Psoas muscle (tissue), 7 donors: ENCODE measurements at regions not wholly inside any gene's neighbourhood (a gene's known extent, or its start where the extent isn't known, plus 50 kb on each side); places are given as distances from the start of the nearest gene placed in this dataset.

Experiments used
- ATAC-seq, 4 donors: fragments of 200-7000 bp; cut with Tn5 transposase; one replicate each; pipeline ENCODE4 v1.9.1; 2020; ENCODE audit warnings: moderate library complexity in 3 of 4, mild to moderate bottlenecking in 2 of 4
- DNase-seq, 2 donors: peaks; one replicate each; pipeline ENCODE4 v3.0.0-alpha.2; 2020
- H3K27ac ChIP-seq: fragments of 200-600 bp; one replicate; pipeline ENCODE4 v1.8.0; 2022
- H3K27me3 ChIP-seq, 3 donors: fragments of 200-600 bp in 1 of 3; one replicate each; pipeline versions ENCODE4 v1.6.1 to v1.8.0; 2013 to 2022; ENCODE audit warnings: low read length in 2 of 3, mild to moderate bottlenecking in 2 of 3, moderate library complexity in 1 of 3; ENCODE audit not compliant: insufficient read depth in 3 of 3
- H3K36me3 ChIP-seq, 2 donors: fragments of 200-600 bp in 1 of 2; one replicate each; pipeline versions ENCODE4 v1.6.1 to v1.8.0; 2013 to 2022; ENCODE audit warnings: low read depth in 1 of 2, mild to moderate bottlenecking in 1 of 2, moderate library complexity in 1 of 2; ENCODE audit not compliant: insufficient read depth in 1 of 2
- H3K4me1 ChIP-seq: fragments of 200-600 bp; one replicate; pipeline ENCODE4 v1.8.0; 2022
- H3K4me3 ChIP-seq: fragments of 200-600 bp; one replicate; pipeline ENCODE4 v1.8.0; 2022; ENCODE audit warnings: mild to moderate bottlenecking
- H3K9me3 ChIP-seq: fragments of 200-600 bp; one replicate; pipeline ENCODE4 v1.8.0; 2022
- WGBS, 3 donors: extraction: QIAGEN DNeasy Blood & Tissue Kit; methylation state at CpG; one replicate each; pipeline versions ENCODE4 v1.1.6 to v1.1.7; 2013; 5-methylcytosine and 5-hydroxymethylcytosine counted together
- intact Hi-C, 2 donors: fragments of 100-400 bp; cut with DNase I; formaldehyde crosslinking; loops; one replicate each; pipeline versions ENCODE4 v1.11.0 to v1.14.2; 2022
- TF ChIP-seq, protein P1 (sequence below): fragments of 200-600 bp; IDR thresholded peaks from one replicate; pipeline ENCODE4 v1.8.0; 2022; ENCODE audit warnings: antibody characterized with exemption
- donor health status: healthy with polysubstance abuse.
- donor health status: DM: no; HTN: no; CAD: no; lungs with moderate emphysema.
- donor health status: Bipolar disorder and iron deficiency.
- donor health status: healthy.
- donor health status: DM: yes; HTN: yes; CAD: no.
- donor health status: DM: no; HTN: no; CAD: no.
- donor health status: DM: yes; HTN: yes; CAD: no.

DNA sequence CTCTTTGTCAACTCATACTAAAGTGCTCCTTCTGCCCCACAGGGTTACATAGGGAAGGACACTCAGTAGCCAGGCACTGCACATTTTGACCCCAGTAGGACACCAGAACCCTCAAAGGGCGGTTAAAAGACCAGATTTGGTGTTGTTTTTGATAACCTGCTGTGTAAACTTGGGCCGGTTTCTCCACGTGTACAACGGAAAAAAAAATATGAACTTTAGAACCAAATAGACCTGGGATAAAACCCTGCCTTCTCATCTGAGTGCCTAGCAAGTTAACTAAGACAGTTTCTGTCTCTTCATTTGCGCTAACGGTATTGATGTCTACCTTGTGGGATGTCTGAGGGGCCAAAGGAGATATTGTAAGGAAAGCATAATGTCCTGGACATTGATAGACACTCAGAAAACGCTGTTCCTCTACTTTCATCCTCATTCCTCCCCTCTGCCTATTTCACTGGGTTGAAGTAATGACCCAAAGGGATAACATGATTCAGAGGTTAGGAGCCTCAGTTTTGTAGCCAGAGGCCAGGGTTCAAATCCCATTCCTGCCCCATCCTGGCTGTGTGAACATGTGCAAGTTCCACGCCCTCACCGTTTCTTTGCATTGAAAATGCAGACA is 155.9 kb upstream of the LPP start:
- no peak overlapping the region for H3K27ac ChIP-seq
- TF ChIP-seq, protein P1, sequence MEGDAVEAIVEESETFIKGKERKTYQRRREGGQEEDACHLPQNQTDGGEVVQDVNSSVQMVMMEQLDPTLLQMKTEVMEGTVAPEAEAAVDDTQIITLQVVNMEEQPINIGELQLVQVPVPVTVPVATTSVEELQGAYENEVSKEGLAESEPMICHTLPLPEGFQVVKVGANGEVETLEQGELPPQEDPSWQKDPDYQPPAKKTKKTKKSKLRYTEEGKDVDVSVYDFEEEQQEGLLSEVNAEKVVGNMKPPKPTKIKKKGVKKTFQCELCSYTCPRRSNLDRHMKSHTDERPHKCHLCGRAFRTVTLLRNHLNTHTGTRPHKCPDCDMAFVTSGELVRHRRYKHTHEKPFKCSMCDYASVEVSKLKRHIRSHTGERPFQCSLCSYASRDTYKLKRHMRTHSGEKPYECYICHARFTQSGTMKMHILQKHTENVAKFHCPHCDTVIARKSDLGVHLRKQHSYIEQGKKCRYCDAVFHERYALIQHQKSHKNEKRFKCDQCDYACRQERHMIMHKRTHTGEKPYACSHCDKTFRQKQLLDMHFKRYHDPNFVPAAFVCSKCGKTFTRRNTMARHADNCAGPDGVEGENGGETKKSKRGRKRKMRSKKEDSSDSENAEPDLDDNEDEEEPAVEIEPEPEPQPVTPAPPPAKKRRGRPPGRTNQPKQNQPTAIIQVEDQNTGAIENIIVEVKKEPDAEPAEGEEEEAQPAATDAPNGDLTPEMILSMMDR, result no peak
- no peaks in the 10 kb centered on the region for H3K4me1 ChIP-seq
- ATAC-seq, result no peak
- intact Hi-C loops, result no loop called here
- no peaks in the 10 kb centered on the region for H3K9me3 ChIP-seq
- no peaks in the 10 kb centered on the region for H3K27me3 ChIP-seq
- no peak for DNase-seq
- WGBS, 3 donors, result 94 to 96% (median 94%) methylated on average over 9 of the region's 9 CpGs
- no peaks in the 10 kb centered on the region for H3K36me3 ChIP-seq
- no peak overlapping the region for H3K4me3 ChIP-seq

DNA sequence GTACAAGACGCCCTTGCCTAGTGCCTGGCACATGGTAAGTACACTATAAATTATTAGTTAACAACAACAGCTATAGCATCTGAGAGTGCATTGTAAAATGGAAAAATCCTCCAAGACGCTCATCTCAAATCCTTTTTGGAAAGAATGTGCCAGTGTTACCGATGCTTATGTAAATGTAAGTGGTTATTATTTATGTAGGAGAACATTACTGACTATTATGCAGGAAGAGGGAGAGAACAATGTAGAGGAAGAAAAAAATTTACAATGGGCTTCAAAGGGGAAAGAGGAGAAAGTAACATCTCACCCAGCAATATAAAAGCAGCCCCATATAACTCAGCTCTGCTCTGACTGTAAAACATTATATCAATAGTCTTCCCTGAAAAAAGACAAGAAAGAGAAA is 155.3 kb upstream of the LPP start:
- no peaks in the 10 kb centered on the region for H3K9me3 ChIP-seq
- DNase-seq (no peak), ATAC-seq (no peak)
- 83 to 93% (median 91%) methylated on average over 3 of the region's 3 CpGs for WGBS, 3 donors
- TF ChIP-seq, protein P1, result no peak
- H3K4me1 ChIP-seq, result no peaks in the 10 kb centered on the region
- no peaks in the 10 kb centered on the region for H3K27me3 ChIP-seq
- H3K36me3 ChIP-seq, result no peaks in the 10 kb centered on the region
- no peak overlapping the region for H3K4me3 ChIP-seq
- H3K27ac ChIP-seq, result no peak overlapping the region
- intact Hi-C loops, result no loop called here

DNA sequence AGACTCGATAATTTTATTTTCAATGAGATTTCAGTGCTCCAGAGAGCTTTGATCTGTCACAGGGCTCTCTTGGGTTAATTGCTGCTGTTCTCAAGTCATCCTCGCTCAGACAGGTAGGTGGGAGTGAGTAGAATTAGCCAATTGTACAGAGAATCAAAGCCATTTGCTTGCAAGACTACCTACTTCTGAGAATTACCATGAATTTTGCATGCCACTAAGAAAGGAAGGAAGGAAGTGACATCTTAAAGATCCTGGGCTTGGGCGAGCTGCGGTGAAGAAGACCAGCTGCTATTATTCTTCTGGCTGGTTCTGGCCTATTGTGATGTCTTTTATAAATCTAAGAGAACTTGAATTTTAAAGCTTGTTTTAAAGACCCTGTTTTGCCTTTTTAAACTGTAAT is 154.1 kb upstream of the LPP start:
- H3K4me1 ChIP-seq, result no peaks in the 10 kb centered on the region
- no peaks in the 10 kb centered on the region for H3K9me3 ChIP-seq
- DNase-seq (no peak), ATAC-seq (no peak)
- no peak overlapping the region for H3K4me3 ChIP-seq
- intact Hi-C loops, result no loop called here
- H3K27ac ChIP-seq, result no peak overlapping the region
- WGBS, 3 donors, result 71 to 77% (median 73%) methylated on average over 4 of the region's 4 CpGs
- H3K36me3 ChIP-seq, result no peaks in the 10 kb centered on the region
- H3K27me3 ChIP-seq, result no peaks in the 10 kb centered on the region
- TF ChIP-seq, protein P1, result no peak

DNA sequence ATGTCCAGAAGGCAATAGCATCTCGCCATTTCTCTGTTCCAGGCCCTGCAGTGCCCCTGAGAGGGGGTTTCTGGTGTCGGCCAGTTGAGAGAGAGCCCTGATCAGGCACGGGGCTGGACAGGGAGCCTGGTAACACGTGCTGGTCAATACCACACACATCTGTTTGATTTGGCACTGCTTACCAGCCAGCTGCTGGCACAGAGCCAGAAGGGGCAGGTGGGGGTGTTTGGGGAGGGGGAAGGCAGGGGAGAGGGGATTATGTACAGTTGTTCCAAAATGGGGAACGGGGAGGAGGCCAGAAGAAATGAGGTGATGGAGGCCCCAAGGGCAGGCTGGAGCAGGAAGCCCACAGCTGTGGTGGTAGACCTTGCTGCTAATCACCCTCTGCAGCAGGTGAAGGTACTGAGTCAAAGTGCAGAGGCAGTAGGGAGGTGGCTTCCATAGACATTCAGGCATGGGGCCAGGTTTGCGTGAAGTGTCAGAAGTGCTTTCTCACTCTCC is 153.5 kb upstream of the LPP start:
- Histone ChIP-seq H3K27ac (no peak overlapping the region), H3K27me3 (no peaks in the 10 kb centered on the region), H3K4me3 (no peak overlapping the region), H3K9me3 (no peaks in the 10 kb centered on the region), H3K4me1 (peaks cover under 1% of the 10 kb centered on the region), H3K36me3 (no peaks in the 10 kb centered on the region)
- DNase-seq, result peak in 1 of 2 donors; percentile 53
- WGBS, 3 donors, result 38 to 54% (median 45%) methylated on average over 6 of the region's 6 CpGs
- TF ChIP-seq, protein P1, result no peak
- intact Hi-C loops, result no loop called here
- ATAC-seq, result peak in 3 of 4 donors; percentile 38 to 47 (median 40)

DNA sequence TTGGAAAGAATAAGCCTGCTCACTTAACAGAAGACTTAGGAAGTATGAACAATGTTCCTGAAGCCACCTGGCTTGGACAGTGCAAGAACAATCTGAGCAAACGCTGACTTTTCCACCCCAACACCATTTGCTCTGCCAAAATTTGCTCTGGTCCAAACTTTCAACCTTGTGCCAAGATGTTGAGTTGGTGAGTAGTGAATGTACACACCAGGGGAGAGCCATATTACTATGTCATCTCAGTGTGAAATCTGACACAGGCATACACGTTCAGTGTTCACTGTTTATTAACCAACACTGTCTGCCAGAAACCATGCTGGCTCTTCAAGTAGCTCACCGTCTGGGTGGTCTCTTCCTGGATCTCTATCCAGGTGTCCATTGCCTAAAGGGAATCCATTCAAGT is 152.9 kb upstream of the LPP start:
- 18 to 40% (median 20%) methylated on average over 3 of the region's 3 CpGs for WGBS, 3 donors
- intact Hi-C loops, result no loop called here
- ATAC-seq (no peak), DNase-seq (no peak)
- TF ChIP-seq, protein P1, result no peak
- Histone ChIP-seq H3K4me1 (peaks cover 7% of the 10 kb centered on the region), H3K9me3 (no peaks in the 10 kb centered on the region), H3K27ac (no peak overlapping the region), H3K36me3 (no peaks in the 10 kb centered on the region), H3K27me3 (no peaks in the 10 kb centered on the region), H3K4me3 (no peak overlapping the region)
